HG03457 (cell line): ENCODE measurements at regions not wholly inside any gene's neighbourhood (a gene's known extent, or its start where the extent isn't known, plus 50 kb on each side); places are given as distances from the start of the nearest gene placed in this dataset.
A peak's percentile ranks its signal among the peaks of the same experiment; 100 is the strongest.

Experiments used
- ATAC-seq: cut with Tn5 transposase; IDR thresholded peaks from one replicate; pipeline ENCODE4 v1.9.1; 2021; ENCODE audit warnings: moderate number of reproducible peaks; ENCODE audit not compliant: unreplicated experiment

GRCh38 chr6:126526996-126527606 lies 187.2 kb downstream of the CENPW start:
- no peak for ATAC-seq

- ATAC-seq = no peak
Observed at GRCh38 chr6:126529637-126530362, 189.9 kb downstream of the CENPW start.

- ATAC-seq = no peak
Observed at GRCh38 chr6:126530775-126531174, 190.9 kb downstream of the CENPW start.

GRCh38 chr6:126531286-126531685 lies 191.4 kb downstream of the CENPW start:
- ATAC-seq = no peak

GRCh38 chr6:126531840-126532239 lies 191.9 kb downstream of the CENPW start:
- peak; percentile 56 for ATAC-seq

GRCh38 chr6:126534401-126534800 lies 194.5 kb downstream of the CENPW start:
- ATAC-seq = no peak

GRCh38 chr6:126535138-126535537 lies 195.2 kb downstream of the CENPW start:
- no peak for ATAC-seq

GRCh38 chr6:126535595-126535994 lies 195.7 kb downstream of the CENPW start:
- no peak for ATAC-seq

- ATAC-seq = no peak
Observed at GRCh38 chr6:126537061-126537816, 197.3 kb downstream of the CENPW start.

- ATAC-seq = no peak
Observed at GRCh38 chr6:126539022-126539421, 199.1 kb downstream of the CENPW start.

GRCh38 chr6:126540161-126540560 lies 200.2 kb downstream of the CENPW start:
- ATAC-seq = no peak

GRCh38 chr6:126541806-126542491 lies 202.0 kb downstream of the CENPW start:
- ATAC-seq = no peak

- no peak for ATAC-seq
Observed at GRCh38 chr6:126546541-126547120, 206.7 kb downstream of the CENPW start.

GRCh38 chr6:126548300-126548699 lies 208.4 kb downstream of the CENPW start:
- no peak for ATAC-seq

GRCh38 chr6:126550323-126550722 lies 210.4 kb downstream of the CENPW start:
- no peak for ATAC-seq

- ATAC-seq = no peak
Observed at GRCh38 chr6:126551832-126552231, 211.9 kb downstream of the CENPW start.

- no peak for ATAC-seq
Observed at GRCh38 chr6:126553854-126554253, 213.9 kb downstream of the CENPW start.

- ATAC-seq = no peak
Observed at GRCh38 chr6:126570507-126570906, 230.6 kb downstream of the CENPW start.

- no peak for ATAC-seq
Observed at GRCh38 chr6:126574301-126574700, 234.4 kb downstream of the CENPW start.

GRCh38 chr6:126581316-126581715 lies 241.4 kb downstream of the CENPW start:
- no peak for ATAC-seq
